SIG-M5 (cell line): ENCODE measurements at regions not wholly inside any gene's neighbourhood (a gene's known extent, or its start where the extent isn't known, plus 50 kb on each side); places are given as distances from the start of the nearest gene placed in this dataset.

Experiments used
- DNase-seq: peaks from one replicate; lab custom pipeline; 2025; lab: John Stamatoyannopoulos, UW

DNA sequence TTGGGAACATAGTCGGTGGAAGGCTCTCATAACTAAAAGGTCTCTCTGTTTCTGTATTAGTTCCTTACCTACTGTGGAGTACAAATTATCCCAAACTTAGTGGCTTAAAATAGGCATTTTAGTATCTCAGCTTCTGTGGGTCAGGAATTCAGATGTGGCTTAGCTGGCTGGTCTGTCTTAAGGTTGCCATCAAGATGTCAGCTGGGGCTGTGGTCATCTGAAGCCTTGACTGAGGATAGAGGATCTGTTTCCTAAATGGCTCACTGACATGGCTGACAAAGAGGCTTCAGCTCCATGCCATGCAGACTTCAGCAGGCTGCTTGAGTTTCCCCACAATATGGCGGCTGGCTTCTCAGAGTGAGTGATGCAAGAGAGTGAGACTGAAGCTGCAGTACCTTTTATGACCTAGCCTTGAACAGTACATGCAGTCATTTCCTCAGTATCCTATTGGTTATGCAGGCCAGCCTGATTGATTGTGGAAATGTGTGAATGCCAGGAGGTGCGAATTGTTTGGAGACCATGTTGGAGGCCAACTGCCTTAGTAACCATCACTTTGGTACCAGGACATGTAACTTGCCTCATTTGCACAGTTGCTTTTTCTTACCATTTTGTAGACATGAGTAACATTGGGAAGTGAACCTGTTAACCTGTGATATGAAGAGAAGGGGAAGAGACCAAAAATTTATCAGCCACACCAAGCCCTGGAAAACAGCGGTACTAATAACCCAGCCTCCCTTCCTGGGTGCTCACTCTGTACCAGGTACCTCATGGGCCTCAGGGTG lies 152.8 kb upstream of the IER5L start:
- no peak for DNase-seq

DNA sequence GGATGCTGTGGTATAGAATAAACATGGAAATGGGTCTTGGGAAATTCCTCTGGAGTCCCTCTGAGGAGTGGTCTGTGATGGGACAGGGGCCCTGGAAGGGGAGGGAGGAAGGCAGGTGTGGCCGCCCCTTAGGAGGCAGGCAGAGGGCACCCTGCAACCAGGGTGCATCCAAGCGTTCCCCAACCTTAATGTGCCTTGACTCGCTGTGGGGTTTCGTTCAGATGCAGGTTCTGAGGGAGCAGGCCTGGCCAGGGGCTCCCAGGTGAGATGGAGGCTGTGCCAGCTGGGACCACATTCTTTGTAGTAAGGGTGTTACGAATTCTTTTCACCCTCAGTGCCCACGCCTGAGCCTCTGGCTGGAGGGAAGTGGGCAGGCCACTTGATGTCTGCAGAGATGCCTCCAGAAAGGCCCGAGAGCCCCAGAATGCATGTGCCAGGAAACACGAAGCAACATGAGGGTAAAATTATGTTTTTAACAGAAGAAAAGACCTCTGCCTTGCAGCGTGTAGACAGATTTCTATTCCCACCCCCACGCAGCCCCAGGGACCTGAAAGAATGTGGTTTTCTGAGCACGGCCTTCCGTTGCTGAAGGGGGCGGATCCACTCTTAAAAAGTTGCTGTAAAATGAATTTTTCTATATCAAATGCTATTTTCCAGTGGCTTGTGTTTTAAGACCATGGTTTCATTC lies 150.4 kb upstream of the IER5L start:
- DNase-seq: no peak

DNA sequence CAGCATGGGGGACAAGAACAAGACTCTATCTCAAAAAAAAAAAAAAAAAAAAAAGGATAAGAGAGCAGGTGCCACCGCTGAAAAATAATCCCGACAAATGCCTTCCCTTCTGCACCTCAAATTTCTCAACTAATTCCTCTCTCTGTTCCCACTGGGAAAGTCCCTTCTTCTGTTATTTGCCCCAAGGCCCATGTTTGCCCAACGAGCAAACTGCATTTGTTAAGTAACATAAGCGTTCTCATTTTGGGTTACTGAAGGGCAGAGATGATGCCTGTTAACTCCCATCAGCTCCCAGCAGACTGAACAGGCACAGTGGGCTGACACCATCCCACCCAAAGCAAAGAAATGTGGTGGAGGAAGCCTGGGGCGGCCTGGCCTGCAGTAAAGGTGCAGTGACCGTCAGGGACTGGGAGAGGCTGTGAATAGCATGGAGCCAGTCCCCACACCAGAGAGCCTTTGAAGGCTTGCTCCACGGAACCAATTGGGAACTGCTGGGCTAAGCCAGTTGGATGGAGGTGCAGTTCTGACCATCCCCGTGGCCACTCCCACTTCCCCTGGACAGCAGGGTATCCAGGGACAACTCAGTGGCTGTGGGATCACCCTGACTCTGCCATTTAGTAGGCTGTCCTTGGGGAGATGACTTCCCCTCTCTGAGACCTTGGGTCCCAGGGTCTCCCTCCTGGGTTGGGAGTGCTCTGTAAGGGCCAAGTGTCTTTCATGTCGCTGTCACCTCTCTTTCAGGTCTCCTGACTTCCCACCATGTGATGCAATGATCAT lies 149.7 kb upstream of the IER5L start:
- no peak for DNase-seq

DNA sequence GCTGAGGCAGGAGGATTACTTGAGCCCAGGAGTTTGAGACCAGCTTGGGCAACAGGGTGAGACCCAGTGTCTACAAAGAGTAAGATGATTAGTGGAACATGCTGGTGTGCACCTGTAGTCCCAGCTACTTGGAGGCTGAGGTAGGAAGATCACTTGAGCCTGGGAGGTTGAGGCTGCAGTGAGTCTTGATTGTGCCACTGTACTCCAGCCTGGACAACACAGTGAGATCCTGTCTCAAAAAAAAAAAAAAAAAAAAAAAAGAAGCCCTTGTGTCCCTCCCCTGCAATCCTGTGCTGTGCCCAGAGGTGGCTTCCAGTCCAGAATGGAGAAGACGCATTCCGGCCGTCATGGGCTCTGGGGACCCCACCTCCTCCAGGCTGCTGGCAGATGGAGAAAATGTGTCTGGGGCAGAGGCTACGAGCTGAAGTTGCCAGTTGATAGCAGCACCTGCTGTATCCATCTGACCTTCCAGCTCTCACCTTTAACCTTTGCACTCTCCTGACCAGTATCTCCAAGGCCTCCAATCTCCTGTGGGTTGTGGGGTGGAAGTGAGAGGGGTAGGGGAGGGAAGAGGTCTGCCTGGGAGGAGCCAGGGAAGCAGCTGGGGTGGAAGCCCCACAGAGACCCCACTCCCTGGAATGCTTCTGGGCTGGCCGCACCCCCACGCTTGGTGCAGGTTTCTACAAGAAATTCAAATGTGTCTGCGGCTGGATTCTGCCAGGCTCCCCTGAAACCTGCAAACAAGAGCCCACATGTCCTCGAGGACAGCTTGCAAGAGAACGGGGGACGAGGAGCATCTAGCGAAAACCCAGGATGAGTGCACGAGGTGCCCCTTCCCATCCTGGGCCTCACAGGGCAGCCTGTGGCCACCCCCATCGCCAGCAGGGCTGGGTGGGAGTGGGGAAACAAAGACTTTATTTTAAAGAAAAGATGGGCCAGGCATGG lies 148.3 kb upstream of the IER5L start:
- DNase-seq: no peak

DNA sequence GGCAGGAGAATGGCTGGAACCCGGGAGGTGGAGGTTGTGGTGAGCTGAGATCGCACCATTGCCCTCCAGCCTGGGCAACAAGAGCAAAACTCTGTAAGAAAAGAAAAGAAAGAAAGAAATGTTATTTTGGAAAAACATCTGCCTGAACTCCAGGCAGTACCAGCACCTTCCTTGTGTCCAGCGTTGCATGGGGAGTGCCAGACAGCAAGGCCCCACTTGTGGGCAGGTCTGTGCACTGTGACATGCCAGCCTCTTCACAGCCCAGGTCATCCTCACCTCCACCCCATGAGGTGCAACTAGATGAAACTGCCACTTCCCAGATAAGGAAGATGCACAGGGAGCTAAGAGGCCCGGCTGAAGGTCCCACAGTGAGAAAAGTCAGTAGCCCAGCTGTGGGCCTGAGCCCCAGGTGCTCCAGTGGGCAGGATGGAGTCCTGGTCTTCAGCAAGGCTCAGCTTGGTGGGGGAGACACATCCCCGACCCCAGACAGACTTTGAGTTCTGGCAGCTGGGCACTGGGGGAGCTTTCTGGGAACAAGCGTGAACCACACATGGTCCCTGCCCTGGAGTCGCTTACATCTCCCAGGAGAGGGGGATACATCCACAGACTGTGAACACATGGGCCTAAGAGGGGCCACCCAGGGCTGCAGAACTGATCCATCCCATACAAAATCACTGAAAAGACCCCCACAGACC lies 146.9 kb upstream of the IER5L start:
- no peak for DNase-seq

DNA sequence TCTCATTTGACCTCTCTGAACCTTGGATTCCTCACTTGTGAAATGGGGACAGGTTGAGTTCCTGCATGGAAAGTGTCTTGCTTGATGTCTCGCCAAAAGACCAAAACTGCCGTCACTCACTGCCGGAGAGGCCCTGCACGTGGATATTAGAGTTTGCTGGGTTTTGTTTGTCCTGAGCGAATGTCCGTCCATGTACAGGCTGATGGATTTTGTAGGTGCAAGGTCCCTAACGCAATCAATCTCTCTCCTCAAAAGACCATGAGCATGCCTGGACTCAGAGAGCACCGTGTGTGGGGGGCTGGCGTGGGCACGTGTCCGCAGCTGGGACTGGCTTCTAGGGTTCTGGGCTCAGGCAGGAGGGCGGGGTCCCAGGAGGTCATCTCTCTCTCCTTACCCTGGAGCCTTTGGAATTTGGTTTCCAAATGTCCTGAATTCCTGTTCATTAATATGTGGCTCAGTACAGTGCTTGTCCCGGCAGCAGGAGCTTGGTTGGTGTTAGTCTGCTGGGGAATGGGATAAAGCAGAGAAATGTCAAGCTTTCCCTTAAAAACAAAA lies 146.0 kb upstream of the IER5L start:
- DNase-seq: no peak

DNA sequence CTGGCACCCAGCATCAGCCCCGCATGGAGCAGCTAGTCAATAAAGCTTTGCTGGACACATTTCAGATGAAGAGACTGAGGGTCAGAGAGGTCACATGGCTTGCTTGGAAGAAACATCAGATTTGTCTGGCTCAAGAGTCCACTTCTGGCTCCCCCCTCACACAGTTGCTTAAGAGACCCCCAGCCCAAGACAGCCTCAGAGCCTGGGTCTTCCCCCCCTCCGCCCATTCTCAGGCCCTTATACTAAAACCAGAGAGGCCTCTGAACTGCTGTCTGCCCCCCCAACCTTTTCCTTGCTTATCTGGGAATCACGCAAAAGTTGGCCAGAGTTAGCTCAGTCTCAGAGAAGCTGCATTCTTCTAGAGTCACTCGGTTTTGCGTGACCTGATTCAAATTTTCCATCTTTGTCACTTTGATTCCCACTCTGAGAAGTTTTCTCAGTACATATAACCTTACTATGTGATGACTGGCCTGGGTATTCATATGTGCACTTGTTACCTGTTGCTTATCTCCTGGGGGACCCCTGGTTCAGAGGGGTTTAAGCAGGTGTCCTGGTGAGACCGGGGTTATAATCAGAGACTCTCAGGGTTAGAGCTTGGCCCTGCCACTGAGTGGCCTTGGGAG lies 145.4 kb upstream of the IER5L start:
- DNase-seq: no peak

DNA sequence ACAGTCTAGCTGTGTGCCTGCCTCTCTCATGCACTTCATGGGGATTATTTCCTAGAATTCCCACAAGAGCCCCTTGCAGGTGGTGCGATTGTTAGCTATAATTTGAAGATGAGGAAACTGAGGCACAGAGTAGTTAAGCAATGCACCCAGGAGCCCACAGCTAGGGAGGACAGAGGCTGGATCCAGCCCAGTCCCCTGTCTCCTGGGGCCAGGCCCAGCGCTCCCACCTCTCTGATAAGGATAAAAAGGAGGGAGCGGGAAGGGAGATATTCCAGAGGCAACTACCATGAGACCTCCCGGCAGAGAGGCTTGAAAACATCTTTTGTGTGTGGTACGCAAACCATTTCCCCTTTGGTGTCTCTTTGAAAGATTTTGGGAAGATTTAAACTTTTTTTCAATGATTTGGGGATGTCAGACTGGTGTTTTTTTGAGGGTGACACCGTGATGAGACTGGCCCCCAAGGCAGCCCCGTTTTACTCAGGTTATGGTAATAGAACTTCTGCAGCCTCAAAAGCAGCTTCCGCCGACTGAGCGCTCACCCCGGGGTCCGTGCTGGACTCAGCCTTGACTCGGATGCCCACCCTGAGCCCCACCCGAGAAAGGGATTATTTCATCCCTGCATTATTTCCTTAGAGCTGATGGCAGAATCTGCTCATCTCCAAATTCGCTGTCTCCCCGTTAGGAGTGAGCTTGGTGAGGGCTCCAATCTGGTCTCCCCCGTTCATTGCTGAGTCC lies 144.7 kb upstream of the IER5L start:
- no peak for DNase-seq

DNA sequence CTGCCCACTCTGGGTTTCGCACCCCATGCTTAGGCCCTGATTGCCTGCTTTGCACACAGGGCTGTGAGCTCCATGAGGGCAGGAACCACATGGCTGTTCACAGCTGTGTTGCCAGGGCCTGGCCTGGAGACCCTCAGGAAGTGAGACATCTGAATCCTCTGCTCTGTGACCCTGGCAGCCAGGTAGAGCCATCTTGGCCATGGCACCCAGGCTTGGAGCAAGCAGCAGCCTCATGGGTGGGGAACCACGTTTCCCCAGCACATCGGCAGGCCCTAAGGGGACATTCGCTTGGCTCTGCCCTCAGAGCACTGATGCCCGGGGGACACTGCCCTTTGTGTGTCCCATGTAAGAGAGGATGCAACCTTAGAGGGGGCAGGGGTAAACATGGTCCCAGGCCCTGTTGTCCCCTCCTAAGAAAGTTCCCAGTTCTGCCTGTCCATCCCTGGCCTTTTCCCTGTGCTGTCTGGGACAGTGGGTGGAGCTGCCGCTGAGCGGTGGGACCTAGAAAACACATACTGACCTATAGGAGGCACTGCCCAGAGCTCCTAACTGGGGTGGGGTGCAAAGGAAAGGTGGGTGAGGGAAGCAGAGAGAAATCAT lies 144.1 kb upstream of the IER5L start:
- no peak for DNase-seq

DNA sequence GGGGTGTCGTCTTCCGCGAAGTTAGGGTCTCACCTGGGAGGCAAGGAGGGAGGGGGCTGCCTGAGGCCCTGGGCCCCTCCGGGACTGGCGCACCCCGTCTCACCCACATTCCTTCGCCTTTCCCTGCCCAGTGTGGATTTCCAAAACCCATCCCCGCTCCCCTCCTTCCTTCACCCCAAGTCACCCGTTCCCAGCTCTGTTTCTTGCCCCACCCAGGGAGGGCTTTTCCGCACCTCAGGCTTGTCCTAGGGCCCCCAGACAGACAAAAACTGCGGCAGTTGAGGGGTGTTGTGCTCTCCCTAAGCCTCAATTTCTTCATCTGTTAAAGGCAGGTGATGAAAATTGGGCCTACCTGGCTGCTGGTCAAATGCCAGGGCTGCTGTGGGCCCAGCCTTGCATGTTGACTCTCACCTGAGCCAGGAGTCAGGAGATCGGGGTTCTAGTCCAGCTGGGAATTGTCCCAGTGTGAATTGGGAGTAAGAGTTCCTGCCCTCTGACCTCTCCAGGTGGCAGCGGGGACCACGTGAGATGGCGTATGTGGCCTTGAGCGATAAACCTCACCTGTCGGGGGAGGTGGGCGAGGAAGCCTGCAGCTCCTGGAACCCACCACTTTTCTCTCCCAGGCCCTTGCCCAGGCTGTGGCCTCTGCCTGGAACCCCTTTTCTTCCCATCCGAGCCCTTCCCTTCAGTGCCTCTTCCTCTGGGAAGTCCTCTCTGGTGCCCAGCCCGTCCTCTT lies 143.4 kb upstream of the IER5L start:
- no peak for DNase-seq

DNA sequence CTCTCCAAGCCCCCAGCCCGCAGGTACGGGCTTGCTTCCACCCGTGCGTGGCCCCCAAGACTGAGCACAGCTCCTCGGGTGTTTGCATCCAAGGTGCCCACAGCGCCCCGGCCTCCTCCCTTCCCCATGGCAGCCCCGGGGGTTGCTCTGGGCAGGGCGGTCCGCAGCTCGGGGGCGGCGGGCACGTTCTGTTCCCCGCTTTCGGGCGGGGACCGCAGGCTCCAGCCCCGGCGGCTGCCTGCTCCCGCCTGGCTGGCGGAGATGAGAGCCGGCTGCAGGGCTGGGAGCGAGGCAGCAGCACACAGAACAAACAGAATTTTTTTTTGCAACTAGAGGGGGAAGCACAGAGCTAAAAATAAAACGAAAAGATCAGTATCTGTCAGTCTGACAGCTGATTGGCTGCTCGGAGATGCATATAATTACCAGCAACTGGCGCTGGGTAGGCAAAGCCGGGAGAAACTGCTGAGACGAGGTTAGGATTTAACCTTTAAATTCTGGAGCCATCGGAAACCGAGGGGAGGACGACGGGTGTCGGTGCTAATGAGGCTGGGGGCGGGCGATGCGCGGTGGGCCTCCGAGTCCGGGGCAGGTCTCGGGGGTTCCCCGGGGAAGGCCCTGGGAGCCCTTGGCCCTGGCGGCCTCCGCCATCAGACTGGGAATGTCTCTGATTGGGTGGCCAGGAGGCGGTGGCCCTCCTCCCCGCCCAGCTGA lies 142.7 kb upstream of the IER5L start:
- no peak for DNase-seq

DNA sequence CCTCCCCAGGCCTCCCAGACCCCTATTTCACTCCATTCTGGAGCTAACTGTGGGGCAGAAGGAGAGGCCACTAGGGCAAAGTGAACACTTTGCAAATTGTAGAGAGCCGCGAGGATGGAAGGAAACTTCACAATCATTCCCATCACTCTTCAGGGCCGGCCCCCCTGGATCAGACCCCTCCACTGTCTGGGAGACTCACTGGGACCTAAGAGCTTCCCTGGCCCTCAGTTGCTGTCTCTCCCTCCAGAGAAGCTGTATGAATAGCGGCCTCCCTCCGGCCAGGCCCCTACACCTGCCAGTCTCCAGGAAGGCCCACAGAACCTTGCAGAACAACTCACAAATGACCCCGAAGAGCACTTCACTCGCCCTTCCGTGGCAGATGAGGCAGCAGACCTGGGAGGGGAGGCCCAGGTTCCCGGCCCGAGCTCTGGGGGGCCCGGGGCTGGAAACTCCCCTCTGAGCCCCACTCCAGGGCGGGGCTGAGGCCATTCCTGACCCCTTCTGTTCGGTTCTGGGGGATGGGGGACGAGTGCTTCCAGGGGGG lies 141.9 kb upstream of the IER5L start:
- DNase-seq: no peak

DNA sequence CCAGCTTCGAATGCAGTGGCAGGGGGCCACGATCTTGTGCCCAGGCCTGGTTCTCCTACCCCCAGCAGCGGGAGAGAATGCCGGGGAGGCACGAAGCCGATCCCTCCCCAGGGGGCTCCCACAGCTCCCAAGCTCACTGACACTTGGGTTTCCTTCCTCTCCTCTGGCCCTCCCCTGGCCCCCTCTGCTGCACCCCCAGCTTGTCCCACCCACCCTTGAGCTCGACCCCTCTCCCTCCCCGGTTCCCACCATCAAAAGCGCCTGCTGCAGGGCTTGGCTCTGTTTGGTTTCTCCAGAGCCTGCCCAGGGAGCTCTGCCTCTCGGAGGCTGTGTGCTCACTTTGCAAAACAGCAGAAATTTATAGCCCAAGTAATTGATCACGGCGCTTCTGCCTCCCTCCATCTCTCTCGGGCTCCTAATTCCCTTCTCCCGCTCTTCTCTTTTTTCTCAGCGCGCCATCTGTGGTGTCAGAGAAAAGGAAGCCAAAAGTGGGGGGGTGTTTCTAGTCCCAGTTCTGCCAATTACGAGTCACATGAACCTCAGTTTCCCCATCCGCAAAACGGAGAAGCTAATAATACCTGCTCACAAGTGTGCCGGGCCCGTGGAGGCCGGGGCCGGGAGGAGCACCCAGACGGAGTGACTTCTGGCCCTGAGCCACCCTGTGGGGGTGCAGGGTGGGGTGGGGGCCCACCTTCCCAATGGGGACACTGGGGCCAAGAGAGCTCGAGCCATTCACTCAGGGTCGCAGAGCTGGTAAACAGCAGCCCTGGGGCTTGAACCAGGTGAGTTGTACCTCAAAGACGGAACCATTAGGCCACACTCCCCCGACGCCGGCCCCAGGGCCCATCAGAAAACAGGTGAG lies 141.2 kb upstream of the IER5L start:
- DNase-seq: no peak

DNA sequence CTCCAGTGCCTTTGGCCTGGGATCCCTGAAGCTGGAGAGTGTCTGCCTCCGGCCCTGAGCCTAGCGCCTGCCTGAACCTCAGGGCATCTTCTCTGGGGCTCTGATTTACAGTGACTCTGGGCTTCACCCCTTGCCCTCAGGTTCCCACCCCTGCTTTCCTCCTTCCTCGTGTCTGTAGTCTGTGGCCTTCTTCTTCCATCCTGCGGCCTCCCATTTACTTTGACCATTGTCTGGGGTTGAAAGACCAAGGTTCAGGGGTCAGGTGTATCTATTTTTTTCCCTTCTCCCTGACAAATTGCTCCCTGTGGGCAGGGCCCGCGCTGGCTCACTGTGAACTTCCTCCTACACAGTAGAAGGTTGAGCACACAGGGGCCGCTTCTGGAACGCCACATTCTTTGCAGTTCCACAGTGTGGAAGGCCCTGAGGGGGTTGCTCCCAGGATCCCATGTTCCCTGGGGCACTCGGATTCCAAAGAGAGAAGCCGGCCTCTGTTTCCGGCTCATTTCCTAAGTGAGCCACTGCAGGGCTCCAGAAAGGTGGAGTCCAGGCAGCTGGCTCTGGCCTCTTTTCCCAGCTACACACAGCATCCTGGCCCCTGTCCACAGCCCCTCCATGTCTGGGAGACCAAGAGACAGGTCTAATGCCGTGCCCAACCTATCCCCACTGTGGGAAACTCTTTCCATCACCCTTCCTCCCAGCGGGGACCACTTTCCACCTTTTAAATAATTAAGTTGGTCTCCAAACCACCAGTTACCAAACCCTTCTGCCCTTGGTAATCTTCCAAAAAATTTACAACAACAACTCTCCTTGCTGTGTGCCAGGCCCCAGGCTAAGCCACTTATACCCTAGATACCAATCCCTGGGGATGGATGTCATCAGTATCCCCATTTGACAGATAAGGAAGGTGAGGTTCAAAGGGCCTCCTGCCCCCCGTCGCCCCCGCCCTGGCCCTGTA lies 140.3 kb upstream of the IER5L start:
- no peak for DNase-seq

DNA sequence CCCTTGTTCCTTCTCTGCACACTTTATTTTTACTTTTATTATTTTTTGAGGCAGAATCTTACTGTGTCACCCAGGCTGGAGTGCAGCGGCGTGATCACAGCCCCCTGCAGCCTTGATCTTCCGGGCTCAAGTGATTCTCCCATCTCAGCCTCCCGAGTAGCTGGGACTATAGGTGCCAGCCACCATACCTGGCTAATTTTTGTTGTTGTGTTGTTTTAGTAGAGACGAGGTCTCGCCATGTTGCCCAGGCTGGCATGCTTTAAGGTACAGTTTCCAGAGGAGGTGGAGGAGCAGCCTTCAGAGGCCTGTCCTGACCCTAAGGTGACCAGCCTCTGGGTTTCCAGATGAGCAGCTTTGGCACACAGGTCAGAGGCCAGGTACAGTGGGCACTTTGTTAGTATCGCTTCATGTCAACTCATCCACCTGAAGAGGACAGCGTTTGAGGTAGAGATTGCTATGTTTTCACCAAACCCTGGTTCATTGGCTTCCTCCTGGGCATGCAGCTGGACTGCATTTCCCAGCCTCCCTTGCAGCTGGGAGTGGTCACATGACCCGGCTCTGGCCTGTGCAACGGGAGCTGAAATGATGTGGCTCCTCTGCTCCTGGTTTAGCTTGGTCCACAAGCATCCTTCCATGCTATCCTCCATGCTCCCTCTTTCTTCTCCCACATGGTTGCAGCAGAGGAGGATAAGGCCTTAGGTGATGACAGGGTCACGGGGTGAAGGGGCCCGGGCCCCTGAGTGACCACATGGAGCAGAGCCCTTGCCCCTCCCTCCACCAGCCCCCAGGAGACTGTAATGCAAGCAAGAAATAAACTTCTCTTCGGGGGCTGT lies 139.3 kb upstream of the IER5L start:
- DNase-seq: no peak
